GM18498 (cell line): ENCODE measurements at regions not wholly inside any gene's neighbourhood (a gene's known extent, or its start where the extent isn't known, plus 50 kb on each side); places are given as distances from the start of the nearest gene placed in this dataset.

ENCODE experiments used
- ATAC-seq: cut with Tn5 transposase; IDR thresholded peaks from one replicate; pipeline ENCODE4 v1.9.1; 2021; ENCODE audit warnings: mild to moderate bottlenecking, moderate library complexity; ENCODE audit not compliant: unreplicated experiment

- no peak for ATAC-seq
Measured at GRCh38 chr6:132934496-132934895, 120.1 kb downstream of the RPS12 start.

- ATAC-seq, result no peak
Measured at GRCh38 chr6:132936646-132937045, 122.3 kb downstream of the RPS12 start.

- no peak for ATAC-seq
Measured at GRCh38 chr6:132937466-132937906, 123.1 kb downstream of the RPS12 start.

- no peak for ATAC-seq
Measured at GRCh38 chr6:132948889-132949288, 134.5 kb downstream of the RPS12 start.

GRCh38 chr6:132950566-132950965, 136.2 kb downstream of the RPS12 start:
- no peak for ATAC-seq

- ATAC-seq, result no peak
Measured at GRCh38 chr6:132952031-132952867, 137.9 kb downstream of the RPS12 start.

GRCh38 chr6:132952986-132953385, 138.6 kb downstream of the RPS12 start:
- no peak for ATAC-seq

GRCh38 chr6:132954222-132954621, 139.9 kb downstream of the RPS12 start:
- no peak for ATAC-seq

GRCh38 chr6:132954936-132955335, 140.6 kb downstream of the RPS12 start:
- no peak for ATAC-seq

GRCh38 chr6:132959639-132960326, 145.4 kb downstream of the RPS12 start:
- ATAC-seq, result no peak

GRCh38 chr6:132960720-132961119, 146.4 kb downstream of the RPS12 start:
- ATAC-seq, result no peak

GRCh38 chr6:132961122-132961521, 146.8 kb downstream of the RPS12 start:
- ATAC-seq, result no peak

- ATAC-seq, result no peak
Measured at GRCh38 chr6:132961610-132962009, 147.2 kb downstream of the RPS12 start.

GRCh38 chr6:132962936-132963868, 148.8 kb downstream of the RPS12 start:
- ATAC-seq, result peak; percentile 93

- ATAC-seq, result no peak
Measured at GRCh38 chr6:132964101-132964867, 149.9 kb downstream of the RPS12 start.

- ATAC-seq, result no peak
Measured at GRCh38 chr6:132964868-132965382, 150.6 kb downstream of the RPS12 start.

- ATAC-seq, result no peak
Measured at GRCh38 chr6:132967871-132968270, 153.5 kb downstream of the RPS12 start.

- ATAC-seq, result no peak
Measured at GRCh38 chr6:132968419-132968950, 154.1 kb downstream of the RPS12 start.

GRCh38 chr6:132969196-132969595, 154.8 kb downstream of the RPS12 start:
- no peak for ATAC-seq

- ATAC-seq, result no peak
Measured at GRCh38 chr6:132971676-132972075, 157.3 kb downstream of the RPS12 start.
